ENCODE measurements at regions not wholly inside any gene's neighbourhood (a gene's known extent, or its start where the extent isn't known, plus 50 kb on each side); places are given as distances from the start of the nearest gene placed in this dataset.

DNA sequence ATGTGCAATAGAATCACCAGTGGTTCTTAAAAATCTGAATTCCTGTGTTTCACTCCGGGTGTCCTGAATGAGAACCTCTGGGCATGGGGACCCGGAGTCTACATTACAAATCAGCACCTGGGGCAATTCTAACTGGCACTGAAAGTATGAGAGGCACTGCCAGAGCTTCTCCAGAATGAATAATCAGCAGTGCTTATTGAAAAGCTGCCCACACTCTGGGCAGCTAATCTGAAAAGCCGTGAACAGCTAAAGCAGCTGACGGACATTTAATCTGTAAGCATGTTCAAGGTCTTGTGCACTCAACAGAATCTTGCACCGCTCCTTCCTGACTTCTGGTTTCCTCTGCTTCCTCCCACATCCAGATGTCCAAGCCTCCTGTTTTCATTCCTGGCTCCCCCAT lies 113.3 kb upstream of the KIF5B start:
- DNase-seq, result no peak

DNA sequence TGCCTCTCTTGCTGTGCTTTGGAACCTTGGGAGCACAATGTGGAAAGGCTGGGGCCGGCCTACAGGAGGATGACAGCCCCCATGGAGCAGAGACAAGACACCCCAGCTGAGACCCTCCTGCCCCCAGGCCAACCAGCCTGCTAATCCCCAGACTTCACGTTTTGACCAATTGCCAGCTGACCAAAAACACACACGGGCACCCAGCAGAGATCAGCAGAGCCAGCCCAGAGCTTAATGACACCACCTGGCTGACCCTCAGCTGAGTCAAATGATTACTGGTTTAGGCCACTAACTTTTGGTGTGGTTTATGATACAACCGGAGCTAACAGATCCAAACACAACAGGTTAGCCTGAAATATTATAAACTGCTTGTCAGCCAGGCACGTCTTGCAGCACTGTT lies 111.2 kb upstream of the KIF5B start:
- DNase-seq, result peak; percentile 21

GRCh38 chr10:32166365-32166764 lies 110.1 kb upstream of the KIF5B start:
- DNase-seq, result peak; percentile 97

DNA sequence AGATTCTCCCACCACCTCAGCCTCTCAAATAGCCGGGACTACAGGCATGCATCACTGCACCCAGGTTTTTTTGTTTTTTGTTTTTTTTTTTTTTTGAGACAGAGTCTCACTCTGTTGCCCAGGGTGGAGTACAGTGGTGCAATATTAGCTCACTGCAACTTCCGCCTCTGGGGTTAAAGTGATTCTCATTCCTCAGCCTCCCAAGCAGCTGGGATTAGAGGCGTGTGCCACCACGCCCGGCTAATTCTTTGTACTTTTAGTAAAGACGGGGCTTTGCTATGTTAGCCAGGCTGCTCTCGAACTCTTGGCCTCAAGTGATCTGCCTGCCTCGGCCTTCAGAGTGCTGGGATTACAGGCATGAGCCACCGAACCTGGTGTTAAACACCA lies 107.5 kb upstream of the KIF5B start:
- no peak for DNase-seq

DNA sequence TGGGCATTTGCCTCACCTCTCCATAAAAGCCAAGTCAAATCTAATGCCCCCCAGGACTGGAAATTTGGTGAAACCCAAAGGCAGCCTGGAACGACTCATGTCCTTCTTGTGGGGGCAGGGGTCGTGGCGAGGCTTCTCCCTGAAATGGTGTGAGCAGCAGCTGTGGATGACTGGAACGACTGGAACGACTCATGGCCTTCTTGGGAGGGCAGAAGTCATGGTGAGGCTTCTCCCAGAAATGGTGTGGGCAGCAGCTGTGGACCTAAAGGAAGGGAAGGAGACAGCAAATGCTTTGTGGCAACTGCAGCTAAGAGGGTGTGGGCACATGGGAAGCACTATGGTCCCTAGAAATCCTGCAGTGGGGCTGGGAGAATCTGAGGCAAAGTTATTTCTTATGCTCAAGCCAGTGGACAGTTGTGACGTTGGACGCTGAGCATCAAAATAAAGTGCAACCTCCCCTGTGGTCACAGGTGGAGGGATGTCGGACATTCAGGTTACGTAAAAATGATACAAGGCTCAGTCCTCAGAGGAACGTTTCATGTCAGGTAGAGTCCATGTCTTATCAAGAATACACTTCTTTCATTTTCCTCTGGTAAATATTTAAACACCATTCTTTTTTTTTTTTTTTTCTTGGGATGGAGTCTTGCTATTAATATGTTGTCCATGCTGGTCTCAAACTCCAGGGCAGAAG lies 107.0 kb upstream of the KIF5B start:
- DNase-seq, result peak; percentile 19

DNA sequence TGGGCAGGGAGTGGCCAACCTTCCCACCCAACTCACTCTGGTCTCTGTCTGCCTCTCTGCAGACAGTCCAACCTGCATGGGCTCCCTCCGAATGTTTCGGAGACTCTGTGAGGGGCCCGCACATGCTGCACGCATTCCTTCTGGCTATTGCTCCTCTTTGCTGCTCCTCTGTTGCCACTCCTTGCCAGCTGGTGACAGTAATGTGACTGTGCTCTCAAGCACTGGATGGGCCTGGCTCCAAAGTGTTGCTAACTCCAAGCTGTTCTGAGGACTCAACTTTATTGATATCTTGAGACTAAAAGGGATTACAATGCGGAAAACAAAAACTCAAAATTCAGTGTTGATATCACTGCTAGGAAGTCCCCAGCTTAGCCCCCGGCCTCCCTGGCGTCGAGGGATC lies 105.4 kb upstream of the KIF5B start:
- no peak for DNase-seq

GRCh38 chr10:32160864-32161263 lies 104.6 kb upstream of the KIF5B start:
- no peak for DNase-seq

- DNase-seq, result peak; percentile 83
These were observed 103.0 kb upstream of the KIF5B start for GRCh38 chr10:32159264-32159663.

- peak; percentile 63 for DNase-seq
These were observed 99.8 kb upstream of the KIF5B start for GRCh38 chr10:32156031-32156495.

DNA sequence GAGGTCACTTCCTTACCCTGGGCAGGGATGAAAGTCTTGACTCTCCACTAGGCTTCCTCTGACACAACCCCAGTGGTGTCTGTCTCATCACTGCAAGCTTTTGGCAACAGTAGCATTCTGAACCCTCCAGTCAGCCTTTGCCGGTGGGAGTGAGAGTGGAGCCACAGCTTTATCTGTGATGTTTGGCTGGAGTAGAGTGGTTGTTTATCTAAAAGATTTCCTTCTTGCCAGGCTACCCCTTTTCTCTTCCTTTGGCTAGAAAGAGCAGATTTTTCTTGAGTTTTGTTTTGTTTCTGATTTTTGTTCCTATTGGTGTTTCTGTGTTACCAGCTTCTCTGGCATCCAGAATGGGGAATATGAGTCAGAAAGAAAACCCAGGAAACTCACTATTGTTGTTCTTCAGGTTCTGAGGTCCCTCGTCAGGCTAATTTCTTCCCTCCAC lies 98.9 kb upstream of the KIF5B start:
- DNase-seq, result peak; percentile 22

DNA sequence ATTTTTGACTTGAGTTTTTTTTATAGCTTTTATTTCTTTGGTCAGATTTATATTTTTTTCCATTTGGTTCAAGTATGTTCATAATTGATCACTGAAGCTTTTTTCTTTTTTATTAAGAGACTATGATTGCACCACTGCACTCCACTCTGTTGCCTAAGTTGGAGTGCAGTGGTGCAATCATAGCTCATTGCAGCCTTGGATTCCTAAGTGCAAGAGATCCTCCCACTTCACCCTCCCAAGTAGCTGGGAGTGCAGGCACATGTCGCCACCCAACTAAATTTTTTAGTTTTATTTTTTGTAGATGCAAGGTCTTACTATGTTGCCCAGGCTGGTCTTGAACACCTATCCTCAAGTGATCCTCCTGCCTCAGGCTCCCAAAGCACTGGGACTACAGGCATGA lies 97.7 kb upstream of the KIF5B start:
- DNase-seq, result no peak

DNA sequence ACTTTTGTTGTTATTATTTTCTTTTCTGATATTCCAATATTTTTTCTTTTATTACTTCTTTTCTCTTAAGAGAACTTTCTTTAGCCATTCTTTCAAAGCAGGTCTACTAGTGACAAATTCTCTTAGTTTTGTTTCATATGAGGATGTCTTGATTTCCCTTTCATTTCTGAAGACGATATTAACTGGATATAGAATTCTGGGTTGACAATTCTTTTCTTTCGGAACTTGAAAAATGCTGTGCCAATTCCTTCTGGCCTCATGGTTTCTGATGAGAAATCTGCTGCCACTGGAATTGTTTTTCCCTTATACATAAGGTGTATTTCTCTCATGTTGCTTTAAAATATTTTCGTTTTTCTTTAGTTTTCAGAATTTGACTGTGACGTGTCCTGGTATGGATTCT lies 97.0 kb upstream of the KIF5B start:
- no peak for DNase-seq

DNA sequence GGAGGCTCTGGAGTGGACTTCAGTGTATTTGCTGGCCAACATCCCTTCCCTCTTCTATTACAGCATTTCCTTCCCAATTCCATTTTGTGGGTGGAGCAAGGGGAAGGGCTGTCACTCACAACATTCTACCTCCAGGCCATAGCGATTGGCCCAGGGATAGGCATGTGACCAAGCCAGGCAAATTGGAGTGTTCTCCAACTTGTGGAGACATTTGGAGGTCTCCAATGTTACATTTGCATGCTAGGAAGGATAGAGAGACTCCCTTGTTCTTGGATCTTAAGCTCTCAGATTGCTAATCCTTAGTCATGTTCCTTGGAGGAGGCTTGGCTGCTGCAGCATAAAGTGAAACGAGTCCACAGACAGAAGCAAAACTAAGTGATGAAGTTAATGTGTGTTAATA lies 95.6 kb upstream of the KIF5B start:
- DNase-seq, result no peak

DNA sequence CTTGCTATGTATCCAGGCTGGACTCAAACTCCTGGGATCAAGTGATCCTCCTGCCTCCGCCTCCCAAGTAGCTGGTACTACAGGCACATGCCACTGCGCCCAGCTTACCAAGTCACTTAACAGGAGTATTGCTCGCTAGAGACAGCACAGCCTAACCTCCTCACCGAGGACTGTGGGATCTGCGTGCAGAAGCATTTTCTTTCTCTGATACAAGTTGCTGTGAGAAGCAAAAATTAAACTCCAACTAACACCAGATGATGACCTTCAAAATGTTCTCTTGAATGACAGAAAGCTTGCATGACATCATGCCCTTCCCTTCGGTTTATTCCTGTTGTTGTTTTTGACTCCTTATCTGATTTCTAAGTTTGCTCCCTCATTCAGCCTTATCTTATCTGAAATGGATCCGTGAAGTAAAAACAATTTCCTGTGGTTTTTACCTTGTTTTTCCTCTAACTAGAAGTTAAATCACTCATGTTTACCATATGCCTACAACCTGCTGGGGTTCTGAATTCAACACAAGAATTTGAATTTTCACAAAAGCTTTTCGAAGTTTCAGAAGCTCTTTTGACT lies 94.4 kb upstream of the KIF5B start:
- DNase-seq, result no peak

DNA sequence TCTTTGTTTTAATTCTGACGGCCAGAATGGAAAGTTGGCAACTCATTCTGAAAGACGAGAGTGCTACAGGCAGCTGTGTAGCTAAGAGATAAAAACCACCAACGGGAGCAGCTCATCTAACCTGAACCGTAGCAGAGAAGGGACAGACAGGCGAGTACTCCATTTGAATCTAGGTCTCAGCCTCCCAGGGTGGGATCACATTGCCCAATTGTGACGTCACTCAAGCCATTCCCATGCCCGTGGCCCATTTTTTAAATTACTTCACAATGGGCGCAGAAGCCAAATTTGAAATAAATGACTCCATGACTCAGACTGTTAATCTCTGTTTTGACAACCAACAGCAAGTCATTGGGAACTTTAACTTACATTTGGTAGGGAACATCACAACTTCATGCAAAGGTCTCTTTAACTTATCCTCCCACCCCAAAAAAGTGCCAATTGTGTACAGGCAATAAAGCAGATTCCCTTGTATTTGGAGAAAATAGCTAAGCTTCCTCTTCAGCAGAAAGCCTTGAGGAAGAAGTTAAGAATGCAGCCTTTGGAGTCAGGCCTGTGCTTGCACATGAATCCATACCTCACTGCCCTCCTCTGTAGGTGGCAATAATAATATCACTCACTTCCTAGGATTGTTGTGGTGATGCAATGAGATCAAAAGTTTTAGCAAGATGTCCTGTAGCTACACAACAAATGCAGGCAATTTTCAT lies 93.2 kb upstream of the KIF5B start:
- DNase-seq, result no peak

DNA sequence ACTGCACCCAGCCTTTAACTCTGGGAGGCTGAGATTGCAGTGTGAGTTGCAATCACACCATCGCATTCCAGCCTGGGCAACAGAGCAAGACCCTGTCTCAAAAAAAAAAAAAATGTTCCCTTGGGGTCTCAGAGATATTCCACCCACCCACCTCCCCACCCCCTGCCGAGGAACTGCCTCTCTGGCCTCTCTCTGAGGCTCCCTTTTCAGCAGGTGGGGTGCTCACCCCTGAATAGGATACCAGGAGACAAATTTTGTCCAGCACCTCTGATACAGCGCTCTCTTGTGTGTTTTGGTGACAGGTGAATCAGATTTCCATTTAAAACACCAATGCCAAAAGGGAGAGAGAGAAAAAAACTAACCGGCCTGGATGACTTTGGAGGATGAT lies 92.6 kb upstream of the KIF5B start:
- DNase-seq, result no peak

DNA sequence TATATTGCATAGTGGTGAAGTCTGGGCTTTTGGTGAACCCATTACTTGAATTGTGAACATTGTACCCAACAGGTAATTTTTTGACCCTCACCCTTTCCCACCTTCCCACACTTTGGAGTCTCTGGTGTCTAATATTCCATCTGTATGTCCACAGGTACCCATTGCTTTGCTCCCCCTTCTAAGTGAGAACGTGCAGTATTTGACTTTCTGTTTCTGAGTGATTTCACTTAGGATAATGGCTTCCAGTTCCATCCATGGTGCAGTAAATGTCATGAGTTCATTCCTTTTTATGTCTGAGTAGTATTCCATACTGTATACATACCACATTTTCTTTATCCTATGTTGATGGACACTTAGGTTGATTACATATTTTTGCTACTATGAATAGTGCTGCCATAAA lies 91.5 kb upstream of the KIF5B start:
- DNase-seq, result no peak

GRCh38 chr10:32146166-32146565 lies 89.9 kb upstream of the KIF5B start:
- DNase-seq, result no peak

DNA sequence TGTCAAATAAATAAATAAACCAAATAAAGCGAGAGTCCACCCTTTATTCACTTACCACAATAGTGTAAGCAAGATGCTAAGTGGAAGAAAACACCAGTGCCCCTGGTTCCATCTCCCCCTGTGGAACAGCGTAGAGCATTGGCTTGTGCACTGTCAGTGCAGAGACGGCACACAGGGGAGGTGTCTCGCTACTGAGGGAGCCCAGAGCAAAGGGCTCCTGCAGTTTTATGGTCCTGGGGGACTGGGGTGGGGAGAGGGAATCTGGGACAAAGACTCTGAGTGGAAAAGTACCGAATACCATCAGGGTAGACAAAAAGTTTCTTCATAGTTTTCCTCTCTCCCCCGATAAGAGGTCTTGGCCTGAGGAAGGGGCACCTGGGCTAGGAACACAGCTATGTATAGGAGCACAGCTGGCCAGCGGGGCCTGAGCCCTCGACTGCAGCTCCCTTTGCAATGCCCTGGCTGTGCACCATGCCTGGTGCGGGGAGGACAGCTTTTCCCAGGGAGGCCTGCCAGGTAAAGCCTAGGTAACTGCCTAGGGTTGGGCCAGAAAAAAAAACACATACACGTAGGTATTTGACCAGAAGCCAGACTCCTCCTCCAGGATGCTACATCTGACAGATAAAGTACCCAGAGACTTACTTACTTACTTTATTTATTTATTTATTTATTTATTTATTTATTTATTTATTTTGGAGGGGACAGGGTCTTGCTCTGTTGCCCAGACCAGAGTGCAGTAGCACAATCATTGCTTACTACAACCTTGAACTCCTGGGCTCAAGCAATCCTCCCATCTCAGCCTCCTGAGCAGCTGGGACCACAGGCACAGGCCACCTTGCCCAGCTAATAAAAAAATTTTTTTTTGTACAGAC lies 88.8 kb upstream of the KIF5B start:
- DNase-seq, result no peak

DNA sequence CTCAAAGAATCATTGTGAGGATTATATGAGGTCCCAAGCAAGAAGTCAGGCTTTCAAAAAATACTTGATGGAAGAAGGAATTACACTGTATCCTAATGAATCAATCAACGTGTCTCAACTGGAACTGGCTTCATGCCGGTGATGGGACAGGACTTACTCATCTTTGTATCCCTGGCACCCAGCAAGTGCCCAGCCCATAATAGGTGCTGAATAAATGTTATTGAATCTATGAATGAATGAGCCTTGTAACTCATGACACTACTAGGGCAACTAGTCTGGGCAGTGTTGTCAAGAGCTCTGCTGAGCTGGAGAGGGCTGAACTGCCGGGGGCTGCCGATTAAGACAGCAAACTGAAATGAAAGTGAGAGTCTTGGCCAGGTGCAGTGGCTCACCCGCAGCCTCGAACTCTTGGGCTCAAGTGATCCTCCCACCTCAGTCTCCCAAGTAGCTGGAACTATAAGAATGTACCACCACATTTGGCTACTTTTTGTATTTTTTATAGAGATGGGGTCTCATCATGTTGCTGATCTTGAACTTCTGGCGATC lies 87.2 kb upstream of the KIF5B start:
- DNase-seq, result no peak

DNA sequence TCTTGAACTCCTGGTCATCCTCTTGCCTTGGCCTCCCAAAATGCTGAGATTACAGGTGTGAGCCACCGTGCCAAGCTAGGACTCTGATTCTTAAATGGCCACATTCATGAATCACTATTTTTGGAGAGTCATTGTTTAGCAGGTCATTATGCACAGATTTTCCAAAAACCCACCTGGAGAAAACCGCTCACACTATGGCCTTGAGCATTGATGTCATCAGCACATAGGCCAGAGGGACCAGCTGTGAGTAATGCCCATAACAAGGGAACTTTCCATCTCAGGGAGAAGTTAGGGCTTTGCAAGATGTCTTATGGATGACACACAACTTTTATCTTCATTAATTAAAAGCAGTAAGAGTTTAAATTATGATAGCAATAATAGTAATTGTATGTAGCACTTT lies 86.4 kb upstream of the KIF5B start:
- DNase-seq, result no peak

DNA sequence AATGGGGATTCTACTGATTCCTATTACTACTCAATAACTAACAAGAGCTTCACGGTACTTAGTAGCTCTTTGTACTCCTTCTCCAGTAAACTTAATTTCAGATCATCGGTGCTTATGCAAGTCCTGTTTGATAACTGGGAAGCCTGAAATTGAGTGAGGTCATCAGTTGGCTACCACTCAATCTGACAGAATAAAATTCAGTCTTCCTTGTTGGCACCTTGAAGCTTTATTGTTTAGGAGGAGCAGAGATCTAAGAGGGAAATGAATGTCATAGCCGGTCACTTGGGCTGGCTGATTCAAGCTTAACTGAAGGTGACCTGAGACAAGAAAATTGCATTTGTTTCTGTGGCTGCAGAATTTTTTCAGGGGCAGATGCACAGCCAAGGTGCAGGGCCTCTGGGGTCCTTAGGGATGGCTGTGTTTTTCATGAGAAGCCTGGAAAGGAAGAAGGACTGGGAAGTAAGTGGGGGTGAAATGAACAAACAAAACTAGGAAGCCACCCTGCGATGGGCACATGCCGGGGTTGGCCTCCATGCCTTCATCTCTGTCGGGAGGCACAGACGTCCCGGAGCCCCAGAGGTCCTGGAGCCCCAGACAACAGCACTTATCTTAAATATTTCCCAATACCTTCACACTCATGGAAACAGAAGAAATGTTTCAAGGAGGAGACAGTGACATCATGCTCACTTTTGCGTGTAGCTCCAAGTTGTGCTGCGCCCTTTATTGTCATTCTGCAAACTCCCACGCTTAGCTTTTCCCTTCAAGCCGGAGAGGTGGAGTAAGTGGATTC lies 85.0 kb upstream of the KIF5B start:
- DNase-seq, result peak; percentile 27
